Adrenal gland (tissue), 9 donors: ENCODE measurements at regions not wholly inside any gene's neighbourhood (a gene's known extent, or its start where the extent isn't known, plus 50 kb on each side); places are given as distances from the start of the nearest gene placed in this dataset.

Experiments
- DNase-seq, 7 donors: peaks; one replicate each; pipeline ENCODE4 v3.0.0-alpha.2; 2019 to 2020
- H3K27ac ChIP-seq, 5 donors: fragments of 200-600 bp; sonication (generic) in 4 of 5; 1 replicate in 3 of 5; 2 replicates in 2 of 5; pipeline versions ENCODE4 v1.5.1 to v1.8.0; 2016 to 2020; ENCODE audit warnings: mild to moderate bottlenecking in 1 of 5
- H3K27me3 ChIP-seq: fragments of 200-600 bp; 2 replicates; pipeline ENCODE4 v1.8.0; 2021
- H3K36me3 ChIP-seq, 2 donors: fragments of 200-600 bp; replicated peaks in 1 of 2; 1 replicate in 1 of 2; 2 replicates in 1 of 2; pipeline versions ENCODE4 v1.5.1 to v1.8.0; 2018 to 2022
- H3K4me1 ChIP-seq, 2 donors: fragments of 200-600 bp; replicated peaks in 1 of 2; 1 replicate in 1 of 2; 2 replicates in 1 of 2; pipeline versions ENCODE4 v1.5.1 to v1.8.0; 2018 to 2021
- H3K4me3 ChIP-seq, 4 donors: fragments of 200-600 bp; sonication (generic) in 3 of 4; one replicate each; pipeline ENCODE4 v1.5.1; 2016 to 2018
- H3K9me3 ChIP-seq, 3 donors: fragments of 200-600 bp; sonication (generic) in 1 of 3; replicated peaks in 1 of 3; 1 replicate in 2 of 3; 2 replicates in 1 of 3; pipeline versions ENCODE4 v1.5.1 to v1.8.0; 2016 to 2021
- POLR2A ChIP-seq, 2 donors: fragments of 450-650 bp; IDR thresholded peaks; one replicate each; pipeline ENCODE4 v1.6.1; 2017; ENCODE audit warnings: antibody characterized with exemption in 2 of 2, mild to moderate bottlenecking in 2 of 2, moderate library complexity in 1 of 2
- WGBS, 4 donors: extraction: QIAGEN DNeasy Blood & Tissue Kit in 2 of 4; methylation state at CpG; one replicate each; pipeline versions ENCODE4 v1.1.5 to v1.1.7; 2013 to 2017; 5-methylcytosine and 5-hydroxymethylcytosine counted together
- intact Hi-C, 2 donors: fragments of 100-400 bp; cut with DNase I; formaldehyde crosslinking; loops; one replicate each; pipeline versions ENCODE4 v1.14.1 to v1.15.0; 2022 to 2023
- TF ChIP-seq, protein P1 (sequence below), 6 experiments: fragments of 450-650 bp in 4 of 6; fragments of 200-600 bp in 2 of 6; sonication (generic) in 1 of 6; IDR thresholded peaks; 1 replicate in 5 of 6; 2 replicates in 1 of 6; pipeline versions ENCODE4 v1.5.1 to v1.8.0; 2016 to 2021; ENCODE audit warnings: antibody characterized with exemption in 6 of 6, mild to moderate bottlenecking in 2 of 6, moderate library complexity in 1 of 6
- donor health status: healthy with polysubstance abuse.
- donor health status: Bipolar disorder and iron deficiency.
- donor health status: DM: yes; HTN: yes; CAD: no.
- donor health status: DM: no; HTN: no; CAD: no.
- donor health status: DM: no; HTN: no; CAD: no.

- no peak for TF ChIP-seq POLR2A (IDR thresholded peaks at IDR 0.05)
- TF ChIP-seq, protein P1, sequence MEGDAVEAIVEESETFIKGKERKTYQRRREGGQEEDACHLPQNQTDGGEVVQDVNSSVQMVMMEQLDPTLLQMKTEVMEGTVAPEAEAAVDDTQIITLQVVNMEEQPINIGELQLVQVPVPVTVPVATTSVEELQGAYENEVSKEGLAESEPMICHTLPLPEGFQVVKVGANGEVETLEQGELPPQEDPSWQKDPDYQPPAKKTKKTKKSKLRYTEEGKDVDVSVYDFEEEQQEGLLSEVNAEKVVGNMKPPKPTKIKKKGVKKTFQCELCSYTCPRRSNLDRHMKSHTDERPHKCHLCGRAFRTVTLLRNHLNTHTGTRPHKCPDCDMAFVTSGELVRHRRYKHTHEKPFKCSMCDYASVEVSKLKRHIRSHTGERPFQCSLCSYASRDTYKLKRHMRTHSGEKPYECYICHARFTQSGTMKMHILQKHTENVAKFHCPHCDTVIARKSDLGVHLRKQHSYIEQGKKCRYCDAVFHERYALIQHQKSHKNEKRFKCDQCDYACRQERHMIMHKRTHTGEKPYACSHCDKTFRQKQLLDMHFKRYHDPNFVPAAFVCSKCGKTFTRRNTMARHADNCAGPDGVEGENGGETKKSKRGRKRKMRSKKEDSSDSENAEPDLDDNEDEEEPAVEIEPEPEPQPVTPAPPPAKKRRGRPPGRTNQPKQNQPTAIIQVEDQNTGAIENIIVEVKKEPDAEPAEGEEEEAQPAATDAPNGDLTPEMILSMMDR (IDR thresholded peaks at IDR 0.05), result no peak
- WGBS, 4 donors, result 57 to 71% (median 63%) methylated on average over 16 of the region's 16 CpGs
- intact Hi-C loops, result no loop called here
- Histone ChIP-seq H3K4me3 (no peak overlapping the region), H3K4me1 (no peaks in the 10 kb centered on the region), H3K27ac (no peak overlapping the region), H3K9me3 (no peaks in the 10 kb centered on the region), H3K27me3 (peaks cover 2% of the 10 kb centered on the region), H3K36me3 (no peaks in the 10 kb centered on the region)
- DNase-seq, result no peak
These were observed 448.5 kb upstream of the MKI67 start for GRCh38 chr10:128574581-128575210.

- Histone ChIP-seq H3K4me3 (no peak overlapping the region), H3K4me1 (no peaks in the 10 kb centered on the region), H3K9me3 (no peaks in the 10 kb centered on the region), H3K27me3 (peaks cover 2% of the 10 kb centered on the region), H3K36me3 (no peaks in the 10 kb centered on the region), H3K27ac (no peak overlapping the region)
- no peak for DNase-seq
- intact Hi-C loops, result no loop called here
- 81 to 90% (median 87%) methylated on average over 2 of the region's 2 CpGs for WGBS, 4 donors
- TF ChIP-seq, protein P1 (IDR thresholded peaks at IDR 0.05), result no peak
- TF ChIP-seq POLR2A (IDR thresholded peaks at IDR 0.05), result no peak
These were observed 449.5 kb upstream of the MKI67 start for GRCh38 chr10:128575761-128576160.

GRCh38 chr10:128576336-128576735, 450.1 kb upstream of the MKI67 start:
- H3K4me3 ChIP-seq, result no peak overlapping the region
- H3K27me3 ChIP-seq, result peaks cover 2% of the 10 kb centered on the region
- no peaks in the 10 kb centered on the region for H3K4me1 ChIP-seq
- DNase-seq, result no peak
- intact Hi-C loops, result no loop called here
- no peak overlapping the region for H3K27ac ChIP-seq
- H3K9me3 ChIP-seq, result no peaks in the 10 kb centered on the region
- no peaks in the 10 kb centered on the region for H3K36me3 ChIP-seq
- TF ChIP-seq, protein P1 (IDR thresholded peaks at IDR 0.05), result no peak
- TF ChIP-seq POLR2A (IDR thresholded peaks at IDR 0.05), result no peak
- WGBS, 4 donors, result 83 to 90% (median 86%) methylated on average over 9 to 11 of the region's 11 CpGs

- TF ChIP-seq, protein P1 (IDR thresholded peaks at IDR 0.05), result no peak
- TF ChIP-seq POLR2A (IDR thresholded peaks at IDR 0.05), result no peak
- 66 to 72% (median 69%) methylated on average over 11 of the region's 11 CpGs for WGBS, 4 donors
- peaks cover 2% of the 10 kb centered on the region for H3K27me3 ChIP-seq
- intact Hi-C loops, result no loop called here
- H3K36me3 ChIP-seq, result no peaks in the 10 kb centered on the region
- H3K4me1 ChIP-seq, result no peaks in the 10 kb centered on the region
- H3K27ac ChIP-seq, result no peak overlapping the region
- DNase-seq, result no peak
- H3K9me3 ChIP-seq, result no peaks in the 10 kb centered on the region
- H3K4me3 ChIP-seq, result no peak overlapping the region
These were observed 450.9 kb upstream of the MKI67 start for GRCh38 chr10:128576943-128577670.
